MCF 10A (cell line): ENCODE measurements at regions not wholly inside any gene's neighbourhood (a gene's known extent, or its start where the extent isn't known, plus 50 kb on each side); places are given as distances from the start of the nearest gene placed in this dataset.

ENCODE experiments used
- BruUV-seq: library from RNA; stranded (reverse); fragments of 400-500 nt; replicated peaks from 2 replicates; lab custom pipeline; 2021; lab: Mats Ljungman, UMichigan
- CTCF ChIA-PET: fragments of 300-600 bp; sonication (Branson Sonifier 250); formaldehyde crosslinking; extraction: SDS; loops from one replicate; lab custom pipeline; 2021; ENCODE audit warnings: antibody characterized with exemption, inconsistent platforms; lab: Yijun Ruan, JAX
- POLR2A ChIA-PET: fragments of 300-600, 350-650 bp; sonication (Branson Sonifier 250); formaldehyde crosslinking; extraction: SDS; loops from one replicate; lab custom pipeline; 2020; ENCODE audit warnings: antibody characterized with exemption, inconsistent platforms; lab: Yijun Ruan, JAX
- DNase-seq: peaks from one replicate; pipeline ENCODE4 v3.0.0-alpha.2; 2018; ENCODE audit not compliant: unreplicated experiment
- H3K27ac Mint-ChIP-seq: one replicate; pipeline ENCODE4 v1.8.0; 2022; ENCODE audit warnings: mild to moderate bottlenecking, low read depth, mixed read lengths; ENCODE audit not compliant: unreplicated experiment
- H3K27me3 Mint-ChIP-seq: one replicate; pipeline ENCODE4 v1.8.0; 2022; ENCODE audit warnings: mixed read lengths; ENCODE audit not compliant: insufficient read depth, unreplicated experiment
- H3K36me3 Mint-ChIP-seq: one replicate; pipeline ENCODE4 v1.8.0; 2022; ENCODE audit warnings: mild to moderate bottlenecking, moderate library complexity, mixed read lengths; ENCODE audit not compliant: insufficient read depth, unreplicated experiment
- H3K4me1 Mint-ChIP-seq: one replicate; pipeline ENCODE4 v1.8.0; 2022; ENCODE audit warnings: mixed read lengths; ENCODE audit not compliant: insufficient read depth, unreplicated experiment
- H3K4me3 Mint-ChIP-seq: one replicate; pipeline ENCODE4 v1.8.0; 2022; ENCODE audit warnings: mild to moderate bottlenecking, moderate library complexity, mixed read lengths; ENCODE audit not compliant: unreplicated experiment
- H3K9me3 Mint-ChIP-seq: one replicate; pipeline ENCODE4 v1.8.0; 2022; ENCODE audit warnings: mixed read lengths; ENCODE audit not compliant: unreplicated experiment
- intact Hi-C: fragments of 100-400 bp; cut with micrococcal nuclease; formaldehyde crosslinking; loops from 2 replicates; pipeline ENCODE4 v1.14.1; 2022
- TF ChIP-seq, protein P1 (sequence below): fragments of 200-600 bp; IDR thresholded peaks from one replicate; pipeline ENCODE4 v1.8.0; 2022; ENCODE audit warnings: antibody characterized with exemption, mild to moderate bottlenecking; ENCODE audit not compliant: unreplicated experiment

DNA sequence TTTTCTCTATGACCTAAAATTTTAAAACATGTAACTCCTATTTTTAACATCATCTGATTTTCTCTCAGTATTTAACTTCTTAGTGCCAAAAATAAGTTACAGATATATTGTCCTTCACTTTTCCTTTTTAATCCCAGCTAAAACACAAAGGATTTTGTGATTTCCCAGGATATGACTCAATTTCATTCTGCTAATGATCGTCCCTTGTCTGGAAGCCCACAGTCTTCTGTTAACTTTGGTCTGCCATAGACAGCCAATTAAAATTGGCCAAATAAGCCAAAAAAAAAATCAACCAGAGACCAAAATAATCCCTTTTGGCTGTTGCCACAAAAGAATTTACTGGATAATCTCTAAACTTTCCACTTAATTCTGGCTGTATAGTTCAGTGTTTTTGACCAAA lies 124.5 kb upstream of the FST start:
- TF ChIP-seq, protein P1, sequence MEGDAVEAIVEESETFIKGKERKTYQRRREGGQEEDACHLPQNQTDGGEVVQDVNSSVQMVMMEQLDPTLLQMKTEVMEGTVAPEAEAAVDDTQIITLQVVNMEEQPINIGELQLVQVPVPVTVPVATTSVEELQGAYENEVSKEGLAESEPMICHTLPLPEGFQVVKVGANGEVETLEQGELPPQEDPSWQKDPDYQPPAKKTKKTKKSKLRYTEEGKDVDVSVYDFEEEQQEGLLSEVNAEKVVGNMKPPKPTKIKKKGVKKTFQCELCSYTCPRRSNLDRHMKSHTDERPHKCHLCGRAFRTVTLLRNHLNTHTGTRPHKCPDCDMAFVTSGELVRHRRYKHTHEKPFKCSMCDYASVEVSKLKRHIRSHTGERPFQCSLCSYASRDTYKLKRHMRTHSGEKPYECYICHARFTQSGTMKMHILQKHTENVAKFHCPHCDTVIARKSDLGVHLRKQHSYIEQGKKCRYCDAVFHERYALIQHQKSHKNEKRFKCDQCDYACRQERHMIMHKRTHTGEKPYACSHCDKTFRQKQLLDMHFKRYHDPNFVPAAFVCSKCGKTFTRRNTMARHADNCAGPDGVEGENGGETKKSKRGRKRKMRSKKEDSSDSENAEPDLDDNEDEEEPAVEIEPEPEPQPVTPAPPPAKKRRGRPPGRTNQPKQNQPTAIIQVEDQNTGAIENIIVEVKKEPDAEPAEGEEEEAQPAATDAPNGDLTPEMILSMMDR, result no peak
- Mint-ChIP-seq H3K27ac (no peak overlapping the region), H3K36me3 (no peaks in the 10 kb centered on the region), H3K4me1 (peaks cover 17% of the 10 kb centered on the region), H3K27me3 (no peaks in the 10 kb centered on the region), H3K9me3 (no peaks in the 10 kb centered on the region), H3K4me3 (no peak overlapping the region)
- no TSS peak for BruUV-seq
- DNase-seq, result no peak
- ChIA-PET CTCF (interaction anchor here (0.6 to 1.1 kb wide), 3 partner anchors 12 to 20 kb away, joined by 3 read pairs; no protein-coding TSS in a partner anchor), POLR2A (interaction anchor here (0.5 to 1.8 kb wide), 6 partner anchors 9 to 1048 kb away, joined by 3 to 8 read pairs (median 4); no protein-coding TSS in a partner anchor)
- intact Hi-C loops, result no loop called here

DNA sequence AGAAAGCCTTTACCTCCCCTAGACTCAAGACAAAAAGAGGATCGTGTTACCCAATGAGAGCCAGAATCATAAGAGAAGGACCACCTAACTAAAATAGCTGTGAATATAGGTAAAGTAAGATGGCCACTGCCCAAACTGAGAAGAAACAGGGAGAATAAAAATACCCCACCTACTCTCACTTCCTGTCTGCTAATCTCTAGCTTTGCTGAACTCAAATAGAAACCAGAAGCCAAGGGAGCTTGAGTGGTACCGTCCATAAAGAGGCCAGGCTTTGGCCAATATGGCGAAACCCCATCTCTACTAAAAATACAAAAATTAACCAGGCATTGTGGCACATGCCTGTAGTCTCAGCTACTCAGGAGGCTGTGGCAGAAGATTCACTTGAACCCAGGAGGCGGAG lies 123.0 kb upstream of the FST start:
- BruUV-seq, result no TSS peak
- TF ChIP-seq, protein P1, result no peak

DNA sequence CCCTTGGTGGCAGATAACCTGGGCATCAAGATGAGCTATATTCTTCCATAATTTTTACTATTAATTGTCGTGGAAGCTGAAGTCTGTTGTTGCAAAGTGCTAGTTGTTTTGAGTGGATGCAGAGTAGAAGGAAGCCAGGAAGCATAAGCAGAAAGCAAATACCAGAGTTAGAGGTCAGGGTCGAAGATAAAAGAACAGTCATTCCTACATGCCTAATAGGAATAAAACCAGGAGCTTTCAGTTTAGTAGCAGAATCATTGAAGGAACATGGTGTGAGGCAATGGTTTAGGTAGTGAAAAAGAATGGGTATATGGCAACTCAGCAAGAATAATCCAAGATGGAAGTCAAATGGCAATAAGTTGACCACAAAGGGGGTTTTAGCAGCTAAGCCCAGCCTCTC lies 121.6 kb upstream of the FST start:
- ChIA-PET POLR2A (interaction anchor here (0.8 to 1.7 kb wide), 3 partner anchors 10 to 18 kb away, joined by 3 to 4 read pairs (median 3); no protein-coding TSS in a partner anchor), CTCF (no interaction called here)
- H3K27me3 Mint-ChIP-seq, result no peaks in the 10 kb centered on the region
- peaks cover 17% of the 10 kb centered on the region for H3K4me1 Mint-ChIP-seq
- H3K4me3 Mint-ChIP-seq, result no peak overlapping the region
- intact Hi-C loops, result no loop called here
- no peak for DNase-seq
- no peaks in the 10 kb centered on the region for H3K36me3 Mint-ChIP-seq
- BruUV-seq, result no TSS peak
- H3K27ac Mint-ChIP-seq, result no peak overlapping the region
- TF ChIP-seq, protein P1, result no peak
- H3K9me3 Mint-ChIP-seq, result no peaks in the 10 kb centered on the region

More for the DNA sequence above, 123.0 kb upstream of the FST start:
- H3K4me3 Mint-ChIP-seq, result no peak overlapping the region
- ChIA-PET POLR2A (interaction anchor here (1.7 kb wide), 1 partner anchor 14 kb away, joined by 4 read pairs; no protein-coding TSS in a partner anchor), CTCF (interaction anchor here (0.6 to 1.0 kb wide), 2 partner anchors 23 to 95 kb away, joined by 4 read pairs; no protein-coding TSS in a partner anchor)
- H3K4me1 Mint-ChIP-seq, result peaks cover 17% of the 10 kb centered on the region
- H3K27me3 Mint-ChIP-seq, result no peaks in the 10 kb centered on the region
- no peak overlapping the region for H3K27ac Mint-ChIP-seq
- intact Hi-C loops, result no loop called here
- DNase-seq, result no peak
- H3K9me3 Mint-ChIP-seq, result no peaks in the 10 kb centered on the region
- no peaks in the 10 kb centered on the region for H3K36me3 Mint-ChIP-seq

DNA sequence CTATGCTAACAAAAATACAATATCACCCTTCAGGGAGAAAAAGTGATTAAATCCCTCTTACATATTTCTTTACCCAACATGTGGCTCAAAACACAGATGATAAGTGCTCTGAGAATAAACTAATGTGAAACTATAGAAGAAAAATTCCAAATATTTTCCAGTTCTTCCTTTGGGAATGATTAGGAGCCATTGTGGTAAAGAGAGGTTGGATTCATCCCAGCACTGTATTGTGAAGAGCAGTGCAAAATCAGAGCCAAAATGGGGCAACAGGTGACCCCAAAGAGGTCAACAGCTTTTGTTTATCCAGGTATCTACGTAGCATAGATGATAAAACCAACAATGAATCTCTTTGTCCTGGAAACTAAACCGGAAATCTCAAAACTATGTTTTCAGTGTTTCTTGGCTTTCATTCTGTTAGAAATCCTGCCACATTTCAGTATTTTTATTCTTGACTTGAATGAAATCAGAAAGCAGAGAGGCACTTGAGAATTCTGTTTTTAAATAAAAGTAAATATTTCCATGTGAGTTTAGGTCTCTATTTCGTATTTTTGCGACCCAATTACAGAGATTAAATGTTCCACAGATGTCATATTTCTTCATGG lies 120.4 kb upstream of the FST start:
- DNase-seq, result no peak
- H3K27ac Mint-ChIP-seq, result no peak overlapping the region
- no peak overlapping the region for H3K4me3 Mint-ChIP-seq
- BruUV-seq, result no TSS peak
- H3K36me3 Mint-ChIP-seq, result no peaks in the 10 kb centered on the region
- intact Hi-C loops, result loop anchor here (2.0 kb wide), 1 partner anchor 59 kb away; no protein-coding TSS in a partner anchor
- H3K27me3 Mint-ChIP-seq, result no peaks in the 10 kb centered on the region
- TF ChIP-seq, protein P1, result no peak
- CTCF ChIA-PET, result interaction anchor here (0.6 kb wide), 1 partner anchor 64 kb away, joined by 3 read pairs; no protein-coding TSS in a partner anchor
- H3K9me3 Mint-ChIP-seq, result no peaks in the 10 kb centered on the region
- H3K4me1 Mint-ChIP-seq, result peaks cover 15% of the 10 kb centered on the region
- POLR2A ChIA-PET, result interaction anchor here (1.1 to 1.3 kb wide), 2 partner anchors 11 to 26 kb away, joined by 3 read pairs; no protein-coding TSS in a partner anchor
